ENCODE measurements at regions not wholly inside any gene's neighbourhood (a gene's known extent, or its start where the extent isn't known, plus 50 kb on each side); places are given as distances from the start of the nearest gene placed in this dataset.

DNA sequence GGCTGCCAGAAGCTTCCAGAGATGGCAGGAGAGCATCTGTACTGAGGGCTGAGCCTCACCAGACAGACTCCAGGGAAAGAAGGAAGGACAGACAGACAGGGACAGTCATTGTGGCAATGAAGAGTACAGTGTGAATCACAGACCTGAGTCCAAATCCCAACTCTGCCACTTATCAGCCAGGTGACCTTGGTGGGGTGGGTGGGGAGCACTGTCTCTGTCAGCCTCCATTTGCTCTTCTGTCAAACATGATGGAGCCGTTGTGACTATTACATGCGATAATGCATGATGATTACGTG, 85.9 kb upstream of the FSTL4 start:
- TF ChIP-seq POLR2AphosphoS5 (IDR thresholded peaks at IDR 0.05) (no peak), POLR2A (IDR thresholded peaks at IDR 0.05) (no peak), EP300 (IDR thresholded peaks at IDR 0.05) (no peak)
- TF ChIP-seq, protein P1, sequence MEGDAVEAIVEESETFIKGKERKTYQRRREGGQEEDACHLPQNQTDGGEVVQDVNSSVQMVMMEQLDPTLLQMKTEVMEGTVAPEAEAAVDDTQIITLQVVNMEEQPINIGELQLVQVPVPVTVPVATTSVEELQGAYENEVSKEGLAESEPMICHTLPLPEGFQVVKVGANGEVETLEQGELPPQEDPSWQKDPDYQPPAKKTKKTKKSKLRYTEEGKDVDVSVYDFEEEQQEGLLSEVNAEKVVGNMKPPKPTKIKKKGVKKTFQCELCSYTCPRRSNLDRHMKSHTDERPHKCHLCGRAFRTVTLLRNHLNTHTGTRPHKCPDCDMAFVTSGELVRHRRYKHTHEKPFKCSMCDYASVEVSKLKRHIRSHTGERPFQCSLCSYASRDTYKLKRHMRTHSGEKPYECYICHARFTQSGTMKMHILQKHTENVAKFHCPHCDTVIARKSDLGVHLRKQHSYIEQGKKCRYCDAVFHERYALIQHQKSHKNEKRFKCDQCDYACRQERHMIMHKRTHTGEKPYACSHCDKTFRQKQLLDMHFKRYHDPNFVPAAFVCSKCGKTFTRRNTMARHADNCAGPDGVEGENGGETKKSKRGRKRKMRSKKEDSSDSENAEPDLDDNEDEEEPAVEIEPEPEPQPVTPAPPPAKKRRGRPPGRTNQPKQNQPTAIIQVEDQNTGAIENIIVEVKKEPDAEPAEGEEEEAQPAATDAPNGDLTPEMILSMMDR (IDR thresholded peaks at IDR 0.05) = no peak

Data from gastroesophageal sphincter (tissue), 3 donors.